CD14-positive monocyte (primary cell): ENCODE measurements at regions not wholly inside any gene's neighbourhood (a gene's known extent, or its start where the extent isn't known, plus 50 kb on each side); places are given as distances from the start of the nearest gene placed in this dataset.

Source experiments
- DNase-seq, 3 donors: peaks; one replicate each; pipeline ENCODE4 v3.0.0-alpha.2; 2011 to 2022
- H2AFZ ChIP-seq: 2 replicates; pipeline ENCODE4 v1.6.0; 2012; ENCODE audit warnings: mild to moderate bottlenecking, low read depth, low read length, inconsistent platforms; ENCODE audit not compliant: insufficient read depth, poor library complexity, severe bottlenecking
- H3K27ac ChIP-seq, 2 donors: 1 replicate in 1 of 2; 2 replicates in 1 of 2; pipeline ENCODE4 v1.5.1; 2012 to 2013; ENCODE audit warnings: low read length in 2 of 2, control low read depth in 1 of 2, inconsistent platforms in 1 of 2, low read depth in 1 of 2, mild to moderate bottlenecking in 1 of 2
- H3K27me3 ChIP-seq, 2 donors: one replicate each; pipeline versions ENCODE4 v1.6.0 to v1.6.1; 2011 to 2013; ENCODE audit warnings: low read length in 2 of 2; ENCODE audit not compliant: control insufficient read depth in 2 of 2, insufficient read depth in 2 of 2
- H3K36me3 ChIP-seq, 2 donors: replicated peaks in 1 of 2; 1 replicate in 1 of 2; 2 replicates in 1 of 2; pipeline versions ENCODE4 v1.5.1 to v1.6.1; 2012 to 2013; ENCODE audit warnings: low read length in 2 of 2, control low read depth in 1 of 2, inconsistent platforms in 1 of 2, mild to moderate bottlenecking in 1 of 2; ENCODE audit not compliant: insufficient read depth in 2 of 2, control insufficient read depth in 1 of 2
- H3K4me1 ChIP-seq, 2 donors: 1 replicate in 1 of 2; 2 replicates in 1 of 2; pipeline versions ENCODE4 v1.5.1 to v1.6.1; 2012 to 2013; ENCODE audit warnings: low read length in 2 of 2, control low read depth in 1 of 2, inconsistent platforms in 1 of 2, mild to moderate bottlenecking in 1 of 2, moderate library complexity in 1 of 2; ENCODE audit not compliant: insufficient read depth in 2 of 2, control insufficient read depth in 1 of 2
- H3K4me2 ChIP-seq: replicated peaks from 2 replicates; pipeline ENCODE3; 2012; ENCODE audit warnings: low read length, moderate library complexity, mild to moderate bottlenecking; ENCODE audit not compliant: poor library complexity, severe bottlenecking; ENCODE audit errors: extremely low read depth
- H3K4me3 ChIP-seq, 3 experiments: fragments of 200-600 bp in 1 of 3; sonication (generic) in 1 of 3; replicated peaks in 1 of 3; 1 replicate in 2 of 3; 2 replicates in 1 of 3; pipeline ENCODE4 v1.5.1; 2011 to 2013; ENCODE audit warnings: low read length in 3 of 3, mild to moderate bottlenecking in 3 of 3, control low read depth in 2 of 3, low read depth in 2 of 3, inconsistent platforms in 1 of 3, moderate library complexity in 1 of 3
- H3K79me2 ChIP-seq: 2 replicates; pipeline ENCODE4 v1.6.0; 2012; ENCODE audit warnings: mild to moderate bottlenecking, control low read depth, inconsistent platforms, low read length, moderate library complexity; ENCODE audit not compliant: insufficient read depth
- H3K9ac ChIP-seq: 2 replicates; pipeline ENCODE4 v1.6.0; 2017; ENCODE audit warnings: low read length, mild to moderate bottlenecking; ENCODE audit not compliant: insufficient read depth, poor library complexity, severe bottlenecking
- H3K9me3 ChIP-seq, 2 donors: replicated peaks in 1 of 2; 1 replicate in 1 of 2; 2 replicates in 1 of 2; pipeline versions ENCODE4 v1.5.1 to v1.6.1; 2012 to 2013; ENCODE audit warnings: low read length in 2 of 2, control low read depth in 1 of 2; ENCODE audit not compliant: control insufficient read depth in 1 of 2, insufficient read depth in 1 of 2
- H4K20me1 ChIP-seq: 2 replicates; pipeline ENCODE4 v1.6.0; 2012; ENCODE audit warnings: mild to moderate bottlenecking, low read length, control low read depth, moderate library complexity; ENCODE audit not compliant: insufficient read depth
- H3K27ac Mint-ChIP-seq, 7 donors: one replicate each; pipeline ENCODE4 v1.8.0; 2020; ENCODE audit warnings: mild to moderate bottlenecking in 7 of 7, mixed read lengths in 7 of 7, moderate library complexity in 6 of 7, inconsistent platforms in 2 of 7
- H3K27me3 Mint-ChIP-seq, 3 donors: one replicate each; pipeline ENCODE4 v1.8.0; 2021 to 2022; ENCODE audit warnings: low read depth in 3 of 3, mild to moderate bottlenecking in 3 of 3, mixed read lengths in 3 of 3, moderate library complexity in 3 of 3, inconsistent platforms in 1 of 3
- H3K36me3 Mint-ChIP-seq, 2 donors: one replicate each; pipeline ENCODE4 v1.8.0; 2020; ENCODE audit warnings: mixed read lengths in 2 of 2, inconsistent platforms in 1 of 2, mild to moderate bottlenecking in 1 of 2
- H3K4me1 Mint-ChIP-seq: one replicate; pipeline ENCODE4 v1.8.0; 2020; ENCODE audit warnings: mild to moderate bottlenecking, mixed read lengths
- H3K4me3 Mint-ChIP-seq, 2 donors: one replicate each; pipeline ENCODE4 v1.8.0; 2020; ENCODE audit warnings: mild to moderate bottlenecking in 2 of 2, mixed read lengths in 2 of 2, moderate library complexity in 1 of 2
- H3K9me3 Mint-ChIP-seq, 7 donors: one replicate each; pipeline ENCODE4 v1.8.0; 2020 to 2022; ENCODE audit warnings: mixed read lengths in 7 of 7, mild to moderate bottlenecking in 6 of 7, moderate library complexity in 6 of 7, inconsistent platforms in 2 of 7
- WGBS: methylation state at CpG from one replicate; pipeline ENCODE4 v1.1.5; 2013; ENCODE audit warnings: missing lambda C conversion rate; ENCODE audit not compliant: insufficient coverage; 5-methylcytosine and 5-hydroxymethylcytosine counted together
- intact Hi-C, 2 donors: fragments of 100-400 bp; cut with micrococcal nuclease; formaldehyde crosslinking; loops; one replicate each; pipeline versions ENCODE4 v1.15.0 to v1.15.1; 2023
- TF ChIP-seq, protein P1 (sequence below): fragments of 200-600 bp; IDR thresholded peaks from one replicate; pipeline ENCODE4 v1.8.0; 2022; ENCODE audit warnings: antibody characterized with exemption, mild to moderate bottlenecking

DNA sequence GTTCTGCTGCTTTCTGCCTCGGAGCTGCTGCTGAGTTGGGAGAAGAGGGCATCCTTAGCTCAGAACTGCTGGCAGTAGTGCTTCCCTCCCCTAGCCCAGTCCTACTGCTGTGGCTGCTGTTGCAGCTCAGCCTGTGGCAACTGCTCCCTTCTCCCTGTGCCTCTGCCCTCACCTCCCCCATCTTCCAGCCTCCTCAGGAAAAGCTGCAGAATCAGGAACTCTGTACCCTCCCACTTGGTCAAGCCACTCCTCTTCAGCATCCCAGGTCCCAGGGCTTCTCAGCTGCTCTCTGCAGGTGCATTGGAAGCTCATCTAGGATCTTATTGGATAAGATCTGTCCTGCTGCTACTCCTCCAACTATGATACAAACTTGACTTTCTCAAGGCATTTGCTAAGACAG is 316.7 kb downstream of the BRINP2 start:
- H3K27ac Mint-ChIP-seq: no peak overlapping the region
- Histone ChIP-seq H3K4me3 (no peak overlapping the region), H3K79me2 (no peaks in the 10 kb centered on the region), H3K36me3 (no peaks in the 10 kb centered on the region), H2AFZ (no peak overlapping the region), H3K27ac (no peak overlapping the region), H3K9ac (no peak overlapping the region), H3K4me2 (no peak overlapping the region), H3K4me1 (no peaks in the 10 kb centered on the region), H3K27me3 (no peaks in the 10 kb centered on the region), H4K20me1 (no peaks in the 10 kb centered on the region), H3K9me3 (no peaks in the 10 kb centered on the region)
- DNase-seq: no peak
- H3K4me3 Mint-ChIP-seq: no peak overlapping the region
- WGBS: no CpG with 5 or more reads among the region's 1 CpG
- no peaks in the 10 kb centered on the region for H3K36me3 Mint-ChIP-seq
- TF ChIP-seq, protein P1, sequence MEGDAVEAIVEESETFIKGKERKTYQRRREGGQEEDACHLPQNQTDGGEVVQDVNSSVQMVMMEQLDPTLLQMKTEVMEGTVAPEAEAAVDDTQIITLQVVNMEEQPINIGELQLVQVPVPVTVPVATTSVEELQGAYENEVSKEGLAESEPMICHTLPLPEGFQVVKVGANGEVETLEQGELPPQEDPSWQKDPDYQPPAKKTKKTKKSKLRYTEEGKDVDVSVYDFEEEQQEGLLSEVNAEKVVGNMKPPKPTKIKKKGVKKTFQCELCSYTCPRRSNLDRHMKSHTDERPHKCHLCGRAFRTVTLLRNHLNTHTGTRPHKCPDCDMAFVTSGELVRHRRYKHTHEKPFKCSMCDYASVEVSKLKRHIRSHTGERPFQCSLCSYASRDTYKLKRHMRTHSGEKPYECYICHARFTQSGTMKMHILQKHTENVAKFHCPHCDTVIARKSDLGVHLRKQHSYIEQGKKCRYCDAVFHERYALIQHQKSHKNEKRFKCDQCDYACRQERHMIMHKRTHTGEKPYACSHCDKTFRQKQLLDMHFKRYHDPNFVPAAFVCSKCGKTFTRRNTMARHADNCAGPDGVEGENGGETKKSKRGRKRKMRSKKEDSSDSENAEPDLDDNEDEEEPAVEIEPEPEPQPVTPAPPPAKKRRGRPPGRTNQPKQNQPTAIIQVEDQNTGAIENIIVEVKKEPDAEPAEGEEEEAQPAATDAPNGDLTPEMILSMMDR: no peak
- no peaks in the 10 kb centered on the region for H3K4me1 Mint-ChIP-seq
- intact Hi-C loops: no loop called here
- H3K27me3 Mint-ChIP-seq: no peaks in the 10 kb centered on the region
- H3K9me3 Mint-ChIP-seq: peaks cover 0 to 13% (median 3%) of the 10 kb centered on the region in 7 donors

DNA sequence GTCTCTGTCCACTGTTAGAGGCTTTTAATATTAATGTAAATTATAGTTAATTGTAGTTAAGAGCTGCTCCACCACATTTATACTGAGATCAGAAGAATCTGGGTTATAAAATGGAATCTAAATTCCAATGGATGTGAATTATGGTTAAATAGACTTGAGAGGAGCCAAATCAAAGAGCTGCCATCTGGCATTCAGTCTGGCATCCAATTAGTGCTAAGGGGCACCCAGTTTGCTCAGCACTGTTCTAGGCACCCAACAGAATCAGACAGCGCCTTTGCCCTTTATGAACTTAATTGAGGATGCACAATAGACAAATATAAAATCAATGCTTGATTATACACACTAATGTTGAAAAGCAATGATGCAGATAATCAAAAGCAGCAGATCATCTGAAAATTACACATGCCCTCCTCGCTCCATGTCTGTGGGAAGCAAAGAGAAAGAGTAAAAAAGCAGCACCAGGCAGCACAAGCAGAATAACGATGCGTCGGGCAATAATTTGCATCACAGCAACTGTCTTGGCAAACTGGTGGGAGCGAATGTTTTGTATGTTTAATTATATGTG is 310.1 kb downstream of the BRINP2 start:
- Mint-ChIP-seq H3K27ac (no peak overlapping the region), H3K4me1 (peaks cover 3% of the 10 kb centered on the region), H3K4me3 (no peak overlapping the region), H3K36me3 (no peaks in the 10 kb centered on the region), H3K27me3 (no peaks in the 10 kb centered on the region), H3K9me3 (peaks cover 6 to 27% (median 10%) of the 10 kb centered on the region in 7 donors)
- H3K4me2 ChIP-seq: no peak overlapping the region
- no peak overlapping the region for H3K9ac ChIP-seq
- intact Hi-C loops: no loop called here
- TF ChIP-seq, protein P1: no peak
- H3K4me1 ChIP-seq: no peaks in the 10 kb centered on the region
- no peaks in the 10 kb centered on the region for H3K27me3 ChIP-seq
- H4K20me1 ChIP-seq: no peaks in the 10 kb centered on the region
- no peak for DNase-seq
- no peaks in the 10 kb centered on the region for H3K36me3 ChIP-seq
- WGBS: 88% methylated on average over 3 of the region's 6 CpGs
- H2AFZ ChIP-seq: no peak overlapping the region
- H3K79me2 ChIP-seq: no peaks in the 10 kb centered on the region
- H3K9me3 ChIP-seq: peaks cover 3 to 9% of the 10 kb centered on the region in 2 donors
- H3K4me3 ChIP-seq: no peak overlapping the region
- H3K27ac ChIP-seq: no peak overlapping the region
